Activated T-helper 17 cell treated with anti-CD3 and anti-CD28 coated beads, Interleukin-2, amount 50 U/mL, for 72 hours (primary cell): ENCODE measurements at regions not wholly inside any gene's neighbourhood (a gene's known extent, or its start where the extent isn't known, plus 50 kb on each side); places are given as distances from the start of the nearest gene placed in this dataset.

Experiments
- ATAC-seq: fragments of 150-1000 bp; cut with Tn5 transposase; replicated peaks from 2 replicates; pipeline ENCODE4 v1.10.0; 2021; ENCODE audit warnings: mild to moderate bottlenecking, moderate library complexity
- H3K27ac Mint-ChIP-seq: one replicate; pipeline ENCODE4 v1.8.0; 2022; ENCODE audit warnings: mixed read lengths
- H3K27me3 Mint-ChIP-seq: one replicate; pipeline ENCODE4 v1.8.0; 2022; ENCODE audit warnings: mixed read lengths
- H3K36me3 Mint-ChIP-seq: one replicate; pipeline ENCODE4 v1.8.0; 2022; ENCODE audit warnings: low read depth, mild to moderate bottlenecking, mixed read lengths
- H3K4me1 Mint-ChIP-seq: one replicate; pipeline ENCODE4 v1.8.0; 2022; ENCODE audit warnings: mixed read lengths
- H3K4me3 Mint-ChIP-seq: one replicate; pipeline ENCODE4 v1.8.0; 2022; ENCODE audit warnings: mild to moderate bottlenecking, mixed read lengths
- H3K9me3 Mint-ChIP-seq: one replicate; pipeline ENCODE4 v1.8.0; 2022; ENCODE audit warnings: mixed read lengths

- no peak overlapping the region for H3K27ac Mint-ChIP-seq
- H3K4me1 Mint-ChIP-seq, result no peaks in the 10 kb centered on the region
- peaks cover 3% of the 10 kb centered on the region for H3K9me3 Mint-ChIP-seq
- no peaks in the 10 kb centered on the region for H3K36me3 Mint-ChIP-seq
- no peak for ATAC-seq
- no peak overlapping the region for H3K4me3 Mint-ChIP-seq
- H3K27me3 Mint-ChIP-seq, result no peaks in the 10 kb centered on the region
Measured at GRCh38 chr7:82566752-82567151, 123.2 kb upstream of the CACNA2D1 start.

- H3K4me3 Mint-ChIP-seq, result no peak overlapping the region
- no peaks in the 10 kb centered on the region for H3K27me3 Mint-ChIP-seq
- peaks cover 3% of the 10 kb centered on the region for H3K9me3 Mint-ChIP-seq
- no peak overlapping the region for H3K27ac Mint-ChIP-seq
- no peaks in the 10 kb centered on the region for H3K36me3 Mint-ChIP-seq
- no peaks in the 10 kb centered on the region for H3K4me1 Mint-ChIP-seq
- no peak for ATAC-seq
Measured at GRCh38 chr7:82562716-82563404, 119.3 kb upstream of the CACNA2D1 start.

- Mint-ChIP-seq H3K4me1 (no peaks in the 10 kb centered on the region), H3K4me3 (no peak overlapping the region), H3K27ac (no peak overlapping the region), H3K27me3 (no peaks in the 10 kb centered on the region), H3K36me3 (no peaks in the 10 kb centered on the region), H3K9me3 (no peaks in the 10 kb centered on the region)
- ATAC-seq, result no peak
Measured at GRCh38 chr7:82559193-82559805, 115.7 kb upstream of the CACNA2D1 start.

- Mint-ChIP-seq H3K4me1 (no peaks in the 10 kb centered on the region), H3K27ac (no peak overlapping the region), H3K27me3 (no peaks in the 10 kb centered on the region), H3K36me3 (no peaks in the 10 kb centered on the region), H3K9me3 (peaks cover 3% of the 10 kb centered on the region), H3K4me3 (no peak overlapping the region)
- no peak for ATAC-seq
Measured at GRCh38 chr7:82549616-82550285, 106.2 kb upstream of the CACNA2D1 start.

DNA sequence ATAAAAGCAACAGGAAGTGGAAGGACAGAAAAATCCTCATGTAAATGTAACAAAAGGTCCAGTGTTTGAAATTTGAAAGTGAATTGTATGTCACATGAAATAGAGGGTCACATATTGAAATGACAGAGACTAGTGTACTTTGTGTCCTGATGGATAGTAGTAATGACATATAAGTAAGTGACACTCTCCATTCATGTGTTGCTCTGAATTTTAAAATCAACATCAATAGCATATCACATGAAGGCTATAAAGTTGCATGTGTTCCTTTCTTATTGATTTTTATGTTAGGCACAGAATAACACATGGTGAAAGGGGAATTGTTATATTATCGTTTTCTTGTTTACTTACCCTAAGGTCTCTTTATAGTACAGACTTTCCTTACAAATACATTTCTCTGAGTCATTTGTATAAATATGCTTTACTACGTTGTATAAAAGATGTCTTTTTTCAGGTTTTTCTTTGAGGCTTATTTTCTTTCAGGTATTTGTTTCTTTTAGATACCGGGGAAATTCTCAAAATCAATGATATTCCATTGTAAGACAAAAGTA, 104.6 kb upstream of the CACNA2D1 start:
- Mint-ChIP-seq H3K27me3 (no peaks in the 10 kb centered on the region), H3K4me1 (no peaks in the 10 kb centered on the region), H3K27ac (no peak overlapping the region), H3K36me3 (no peaks in the 10 kb centered on the region), H3K9me3 (peaks cover 3% of the 10 kb centered on the region), H3K4me3 (no peak overlapping the region)
- ATAC-seq, result no peak

DNA sequence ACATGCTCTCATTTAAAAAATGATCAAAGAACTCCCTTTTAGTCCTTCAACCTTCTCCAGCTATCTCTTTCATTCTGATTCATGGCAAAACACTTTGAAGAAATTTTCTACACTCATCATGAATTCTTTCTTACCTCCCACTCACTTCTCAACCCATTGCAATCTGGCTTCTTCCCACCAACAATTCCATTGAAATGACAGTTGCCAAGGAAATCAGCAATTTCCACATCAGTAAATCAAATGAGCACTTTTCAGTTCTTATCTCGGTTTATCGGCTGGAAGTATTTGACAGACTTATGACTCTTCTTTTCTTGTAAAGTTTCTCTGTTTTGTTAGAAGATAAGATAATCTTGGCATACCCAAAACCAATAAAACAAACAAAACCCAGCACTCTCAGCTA, 99.1 kb upstream of the CACNA2D1 start:
- no peaks in the 10 kb centered on the region for H3K36me3 Mint-ChIP-seq
- ATAC-seq, result no peak
- H3K27ac Mint-ChIP-seq, result no peak overlapping the region
- no peaks in the 10 kb centered on the region for H3K27me3 Mint-ChIP-seq
- H3K9me3 Mint-ChIP-seq, result peaks cover 3% of the 10 kb centered on the region
- no peaks in the 10 kb centered on the region for H3K4me1 Mint-ChIP-seq
- no peak overlapping the region for H3K4me3 Mint-ChIP-seq

DNA sequence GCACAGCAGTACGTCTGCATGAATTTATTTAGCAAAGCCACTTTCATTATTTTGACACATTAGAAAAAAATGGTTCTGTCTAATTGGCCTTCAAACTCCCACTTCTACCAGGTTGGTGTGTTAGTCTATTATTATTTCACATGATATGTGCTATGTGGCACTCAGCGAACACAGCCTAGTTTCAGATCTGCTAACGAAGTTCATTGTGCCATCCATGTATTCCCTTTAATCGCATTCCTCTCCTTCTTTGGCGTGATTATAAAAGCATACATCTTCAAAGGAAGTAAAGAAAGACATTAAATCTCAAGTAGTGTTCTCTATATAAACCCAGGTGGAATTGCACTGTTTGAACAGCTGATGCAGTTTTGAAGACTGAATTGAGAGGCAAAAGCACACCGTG, 96.4 kb upstream of the CACNA2D1 start:
- Mint-ChIP-seq H3K27ac (no peak overlapping the region), H3K4me3 (no peak overlapping the region), H3K4me1 (no peaks in the 10 kb centered on the region), H3K9me3 (no peaks in the 10 kb centered on the region), H3K27me3 (no peaks in the 10 kb centered on the region), H3K36me3 (no peaks in the 10 kb centered on the region)
- ATAC-seq, result no peak

DNA sequence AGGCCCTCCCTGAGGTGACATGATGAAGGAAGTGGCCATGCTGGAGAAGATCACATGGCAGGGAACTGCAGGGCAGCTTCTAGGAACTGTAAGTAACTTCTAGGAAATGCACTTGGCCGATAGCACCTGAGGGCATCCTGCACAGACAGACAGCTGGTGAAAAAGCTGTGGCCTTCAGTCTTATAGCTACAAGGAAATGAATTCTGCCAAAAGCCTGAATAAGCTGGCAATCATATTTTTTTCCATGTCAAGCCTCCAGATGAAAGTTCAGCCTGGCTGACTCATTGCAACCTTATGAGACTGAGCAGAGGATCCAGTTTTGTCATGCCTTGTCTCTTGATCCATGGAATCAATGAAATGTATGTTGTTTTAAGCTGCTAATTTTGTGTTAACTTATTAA, 91.1 kb upstream of the CACNA2D1 start:
- ATAC-seq, result no peak
- Mint-ChIP-seq H3K9me3 (no peaks in the 10 kb centered on the region), H3K27ac (no peak overlapping the region), H3K4me1 (no peaks in the 10 kb centered on the region), H3K4me3 (no peak overlapping the region), H3K36me3 (no peaks in the 10 kb centered on the region), H3K27me3 (no peaks in the 10 kb centered on the region)

GRCh38 chr7:82530361-82530760, 86.8 kb upstream of the CACNA2D1 start:
- no peaks in the 10 kb centered on the region for H3K27me3 Mint-ChIP-seq
- H3K27ac Mint-ChIP-seq, result no peak overlapping the region
- H3K4me1 Mint-ChIP-seq, result no peaks in the 10 kb centered on the region
- no peak overlapping the region for H3K4me3 Mint-ChIP-seq
- no peak for ATAC-seq
- H3K36me3 Mint-ChIP-seq, result no peaks in the 10 kb centered on the region
- no peaks in the 10 kb centered on the region for H3K9me3 Mint-ChIP-seq

DNA sequence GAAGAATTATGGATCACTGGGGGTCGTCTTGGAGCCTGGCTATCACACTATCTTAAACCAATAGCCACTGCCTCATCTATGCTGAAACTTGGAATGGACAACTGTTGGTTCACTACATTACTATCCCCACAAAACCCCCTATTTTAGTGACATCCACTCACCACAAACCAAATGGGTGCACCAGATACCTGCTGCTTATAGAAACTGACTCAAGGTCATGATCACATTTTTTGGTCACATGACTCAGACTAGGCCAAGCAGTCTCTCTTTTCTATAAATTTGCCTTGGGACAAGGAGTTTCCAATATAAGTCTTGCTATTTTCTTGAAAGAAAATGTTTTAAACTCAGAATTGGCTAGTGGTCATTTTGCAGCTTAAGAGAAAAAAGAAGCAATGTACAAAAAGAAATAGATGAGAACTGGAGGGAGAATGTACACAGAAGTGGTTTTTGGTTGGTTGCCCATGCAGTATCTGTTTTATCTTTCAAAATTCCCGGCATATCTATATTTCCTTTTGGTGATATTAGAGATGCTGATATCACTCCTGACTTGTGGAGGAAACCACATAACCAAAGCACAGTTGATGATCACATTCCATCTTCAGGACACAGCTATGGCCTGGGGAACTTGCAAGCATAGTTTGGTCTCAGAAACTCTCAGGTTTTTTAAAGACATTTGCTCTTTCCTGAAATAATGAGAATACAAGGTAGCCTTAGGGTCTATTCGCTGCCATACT, 85.2 kb upstream of the CACNA2D1 start:
- no peak overlapping the region for H3K4me3 Mint-ChIP-seq
- no peak for ATAC-seq
- H3K4me1 Mint-ChIP-seq, result no peaks in the 10 kb centered on the region
- H3K36me3 Mint-ChIP-seq, result no peaks in the 10 kb centered on the region
- no peak overlapping the region for H3K27ac Mint-ChIP-seq
- no peaks in the 10 kb centered on the region for H3K27me3 Mint-ChIP-seq
- no peaks in the 10 kb centered on the region for H3K9me3 Mint-ChIP-seq

- no peaks in the 10 kb centered on the region for H3K4me1 Mint-ChIP-seq
- no peaks in the 10 kb centered on the region for H3K36me3 Mint-ChIP-seq
- H3K27me3 Mint-ChIP-seq, result no peaks in the 10 kb centered on the region
- peaks cover 7% of the 10 kb centered on the region for H3K9me3 Mint-ChIP-seq
- H3K27ac Mint-ChIP-seq, result no peak overlapping the region
- H3K4me3 Mint-ChIP-seq, result no peak overlapping the region
- ATAC-seq, result no peak
Measured at GRCh38 chr7:82527851-82528250, 84.3 kb upstream of the CACNA2D1 start.

DNA sequence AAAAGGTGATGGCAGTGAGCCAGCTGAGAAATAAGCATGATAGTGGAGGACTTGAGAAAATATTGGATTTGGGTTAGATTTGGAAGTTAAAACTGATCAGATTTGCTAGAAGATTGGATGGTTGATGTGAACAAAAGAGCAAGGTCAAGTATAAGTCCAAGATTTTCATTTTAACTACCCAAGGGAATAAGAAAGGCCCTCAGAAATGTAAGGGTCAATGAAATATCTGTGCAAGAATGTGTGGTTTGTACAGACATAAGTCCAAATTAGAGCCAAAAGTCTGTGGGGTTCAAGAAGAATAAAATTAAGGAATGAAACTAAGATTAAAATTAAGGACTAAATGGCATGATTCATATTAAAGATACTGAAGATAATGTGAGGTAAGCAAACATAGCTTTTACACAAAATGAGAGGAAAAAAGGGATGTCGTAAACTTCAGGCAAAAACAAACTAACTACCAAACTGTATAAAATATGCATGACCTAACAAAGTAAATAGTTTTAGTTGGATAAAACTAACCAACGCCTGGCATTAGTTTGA, 78.4 kb upstream of the CACNA2D1 start:
- H3K27me3 Mint-ChIP-seq, result no peaks in the 10 kb centered on the region
- H3K36me3 Mint-ChIP-seq, result no peaks in the 10 kb centered on the region
- no peak for ATAC-seq
- H3K9me3 Mint-ChIP-seq, result peaks cover 13% of the 10 kb centered on the region
- H3K4me3 Mint-ChIP-seq, result no peak overlapping the region
- H3K27ac Mint-ChIP-seq, result no peak overlapping the region
- H3K4me1 Mint-ChIP-seq, result no peaks in the 10 kb centered on the region

DNA sequence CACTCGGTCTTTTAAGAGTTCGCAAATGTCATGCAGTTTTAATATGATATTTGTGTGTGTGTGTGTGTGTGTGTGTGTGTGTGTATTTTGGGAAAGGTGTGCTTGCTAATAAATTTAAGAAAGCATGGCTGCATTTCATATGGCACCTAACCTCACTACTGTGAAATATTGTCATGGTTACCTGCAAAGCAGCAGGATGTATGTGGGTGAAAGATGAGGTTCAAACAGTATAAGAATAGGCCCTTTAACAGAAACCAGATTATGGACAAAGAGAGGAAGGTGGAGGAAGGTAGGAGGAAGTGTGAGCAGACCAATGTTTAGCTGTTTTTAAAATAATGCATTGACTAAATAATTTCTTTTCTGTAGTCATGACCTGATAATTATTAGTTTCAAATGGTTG, 73.5 kb upstream of the CACNA2D1 start:
- H3K4me1 Mint-ChIP-seq, result no peaks in the 10 kb centered on the region
- H3K9me3 Mint-ChIP-seq, result peaks cover 7% of the 10 kb centered on the region
- H3K4me3 Mint-ChIP-seq, result no peak overlapping the region
- ATAC-seq, result no peak
- no peak overlapping the region for H3K27ac Mint-ChIP-seq
- no peaks in the 10 kb centered on the region for H3K36me3 Mint-ChIP-seq
- H3K27me3 Mint-ChIP-seq, result no peaks in the 10 kb centered on the region

- Mint-ChIP-seq H3K27me3 (no peaks in the 10 kb centered on the region), H3K36me3 (no peaks in the 10 kb centered on the region), H3K4me1 (no peaks in the 10 kb centered on the region), H3K9me3 (no peaks in the 10 kb centered on the region), H3K4me3 (no peak overlapping the region), H3K27ac (no peak overlapping the region)
- ATAC-seq, result no peak
Measured at GRCh38 chr7:82511542-82511941, 68.0 kb upstream of the CACNA2D1 start.
